GM18517 (cell line): ENCODE measurements at regions not wholly inside any gene's neighbourhood (a gene's known extent, or its start where the extent isn't known, plus 50 kb on each side); places are given as distances from the start of the nearest gene placed in this dataset.
"Not testable (repeated sequence)": the region's sequence is repeated elsewhere in the genome, so short reads cannot be mapped to it uniquely, and the experiment has no call there.

ENCODE experiments used
- ATAC-seq: cut with Tn5 transposase; IDR thresholded peaks from one replicate; pipeline ENCODE4 v1.9.1; 2021; ENCODE audit warnings: mild to moderate bottlenecking, moderate library complexity; ENCODE audit not compliant: unreplicated experiment

GRCh38 chr1:198967566-198967965, 328.7 kb downstream of the PTPRC start:
- no peak for ATAC-seq

GRCh38 chr1:198968866-198969265, 330.0 kb downstream of the PTPRC start:
- no peak for ATAC-seq

GRCh38 chr1:198969981-198970380, 331.1 kb downstream of the PTPRC start:
- ATAC-seq, result no peak

- ATAC-seq, result no peak
These were observed 332.1 kb downstream of the PTPRC start for GRCh38 chr1:198970916-198971315.

- no peak for ATAC-seq
These were observed 339.1 kb downstream of the PTPRC start for GRCh38 chr1:198977909-198978308.

GRCh38 chr1:198978523-198978922, 339.7 kb downstream of the PTPRC start:
- ATAC-seq, result no peak

- no peak for ATAC-seq
These were observed 347.2 kb downstream of the PTPRC start for GRCh38 chr1:198986036-198986435.

- ATAC-seq, result no peak
These were observed 347.6 kb downstream of the PTPRC start for GRCh38 chr1:198986442-198986841.

- ATAC-seq, result no peak
These were observed 363.8 kb downstream of the PTPRC start for GRCh38 chr1:199002661-199003060.

GRCh38 chr1:199007423-199007822, 368.6 kb downstream of the PTPRC start:
- no peak for ATAC-seq

GRCh38 chr1:199009447-199009846, 370.6 kb downstream of the PTPRC start:
- peak; percentile 60 for ATAC-seq

GRCh38 chr1:199010492-199010891, 371.7 kb downstream of the PTPRC start:
- no peak for ATAC-seq

GRCh38 chr1:199010933-199011332, 372.1 kb downstream of the PTPRC start:
- ATAC-seq, result no peak

- no peak for ATAC-seq
These were observed 377.0 kb downstream of the PTPRC start for GRCh38 chr1:199015799-199016198.

- ATAC-seq, result no peak
These were observed 379.8 kb downstream of the PTPRC start for GRCh38 chr1:199018471-199019135.

GRCh38 chr1:199020051-199020450, 381.2 kb downstream of the PTPRC start:
- ATAC-seq, result no peak

- no peak for ATAC-seq
These were observed 382.1 kb downstream of the PTPRC start for GRCh38 chr1:199020904-199021303.

- no peak for ATAC-seq
These were observed 390.6 kb downstream of the PTPRC start for GRCh38 chr1:199029401-199029800.

- ATAC-seq, result no peak
These were observed 391.0 kb downstream of the PTPRC start for GRCh38 chr1:199029855-199030254.

GRCh38 chr1:199030541-199030940, 391.7 kb downstream of the PTPRC start:
- ATAC-seq, result not testable (repeated sequence)

- ATAC-seq, result not testable (repeated sequence)
These were observed 392.3 kb downstream of the PTPRC start for GRCh38 chr1:199031170-199031569.

- not testable (repeated sequence) for ATAC-seq
These were observed 393.6 kb downstream of the PTPRC start for GRCh38 chr1:199032479-199032878.

GRCh38 chr1:199033661-199034060, 394.8 kb downstream of the PTPRC start:
- ATAC-seq, result no peak
